HEK293T (cell line): ENCODE measurements at regions not wholly inside any gene's neighbourhood (a gene's known extent, or its start where the extent isn't known, plus 50 kb on each side); places are given as distances from the start of the nearest gene placed in this dataset.

ENCODE experiments used
- BHLHE40 ChIP-seq: fragments of 450-650 bp; IDR thresholded peaks from 2 replicates; pipeline ENCODE4 v1.6.1; 2016; ENCODE audit warnings: mild to moderate bottlenecking, moderate library complexity, borderline replicate concordance
- ELF4 ChIP-seq: fragments of 450-650 bp; IDR thresholded peaks from 2 replicates; pipeline ENCODE4 v1.6.1; 2017; ENCODE audit warnings: antibody characterized with exemption
- FOXA1 ChIP-seq: fragments of 450-650 bp; IDR thresholded peaks from 2 replicates; pipeline ENCODE4 v1.6.1; 2016; ENCODE audit warnings: mild to moderate bottlenecking
- FOXK2 ChIP-seq: fragments of 450-650 bp; IDR thresholded peaks from 2 replicates; pipeline ENCODE4 v1.6.1; 2016; ENCODE audit warnings: mild to moderate bottlenecking
- FOXM1 ChIP-seq: fragments of 450-650 bp; IDR thresholded peaks from 2 replicates; pipeline ENCODE4 v1.6.1; 2017; ENCODE audit warnings: mild to moderate bottlenecking, borderline replicate concordance
- LEF1 ChIP-seq: fragments of 450-650 bp; IDR thresholded peaks from 2 replicates; pipeline ENCODE4 v1.6.1; 2017; ENCODE audit warnings: mild to moderate bottlenecking, borderline replicate concordance
- NFRKB ChIP-seq: fragments of 450-650 bp; IDR thresholded peaks from 2 replicates; pipeline ENCODE4 v1.6.1; 2016; ENCODE audit warnings: mild to moderate bottlenecking, moderate library complexity
- SP1 ChIP-seq: fragments of 450-650 bp; IDR thresholded peaks from 2 replicates; pipeline ENCODE4 v1.6.1; 2017
- SUZ12 ChIP-seq: fragments of 450-650 bp; IDR thresholded peaks from 2 replicates; pipeline ENCODE4 v1.6.1; 2016; ENCODE audit warnings: mild to moderate bottlenecking
- TARDBP ChIP-seq: fragments of 450-650 bp; IDR thresholded peaks from 2 replicates; pipeline ENCODE4 v1.6.1; 2016
- ZNF384 ChIP-seq: fragments of 450-650 bp; IDR thresholded peaks from 2 replicates; pipeline ENCODE4 v1.6.1; 2016
- TF ChIP-seq, protein P1 (sequence below): fragments of 450-650 bp; IDR thresholded peaks from 2 replicates; pipeline ENCODE4 v1.6.1; 2016

DNA sequence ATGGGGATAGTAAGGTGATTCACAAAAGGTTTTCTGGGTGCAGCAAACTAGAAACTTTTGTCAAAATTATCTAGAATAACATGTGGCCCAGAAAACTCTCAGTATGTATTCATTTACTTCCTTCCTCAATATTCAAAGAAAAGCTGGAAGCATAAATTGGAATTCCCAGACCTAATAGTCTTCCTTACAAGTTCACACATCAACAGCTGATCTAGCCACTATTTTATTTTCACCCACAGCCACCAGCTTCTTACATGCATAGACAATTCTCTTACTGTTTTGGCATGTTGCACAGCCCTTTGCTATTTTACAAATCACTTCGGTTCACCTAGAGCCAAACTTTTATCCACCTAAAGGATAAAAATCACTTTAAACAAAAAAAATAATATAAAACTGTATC, 647.8 kb upstream of the CCDC54 start:
- TF ChIP-seq TARDBP (no peak), ELF4 (no peak), SP1 (no peak), BHLHE40 (no peak), SUZ12 (no peak), FOXM1 (no peak), FOXK2 (no peak), FOXA1 (no peak), ZNF384 (no peak), NFRKB (no peak), LEF1 (no peak)
- TF ChIP-seq, protein P1, sequence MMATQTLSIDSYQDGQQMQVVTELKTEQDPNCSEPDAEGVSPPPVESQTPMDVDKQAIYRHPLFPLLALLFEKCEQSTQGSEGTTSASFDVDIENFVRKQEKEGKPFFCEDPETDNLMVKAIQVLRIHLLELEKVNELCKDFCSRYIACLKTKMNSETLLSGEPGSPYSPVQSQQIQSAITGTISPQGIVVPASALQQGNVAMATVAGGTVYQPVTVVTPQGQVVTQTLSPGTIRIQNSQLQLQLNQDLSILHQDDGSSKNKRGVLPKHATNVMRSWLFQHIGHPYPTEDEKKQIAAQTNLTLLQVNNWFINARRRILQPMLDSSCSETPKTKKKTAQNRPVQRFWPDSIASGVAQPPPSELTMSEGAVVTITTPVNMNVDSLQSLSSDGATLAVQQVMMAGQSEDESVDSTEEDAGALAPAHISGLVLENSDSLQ = no peak
